Neural cell (in vitro differentiated cells): ENCODE measurements at regions not wholly inside any gene's neighbourhood (a gene's known extent, or its start where the extent isn't known, plus 50 kb on each side); places are given as distances from the start of the nearest gene placed in this dataset.

Experiments
- H2AFZ ChIP-seq: fragments of 200-600, 300-800 bp; sonication (generic), shearing (Covaris generic); 2 replicates; pipeline ENCODE4 v1.6.0; 2014; ENCODE audit warnings: low read depth, mild to moderate bottlenecking, antibody characterized with exemption, low read length, moderate library complexity
- H3F3A ChIP-seq: fragments of 200-600 bp; shearing (Covaris generic); 2 replicates; pipeline ENCODE4 v1.6.1; 2016; ENCODE audit warnings: mild to moderate bottlenecking, moderate library complexity, mixed read lengths, antibody characterized with exemption, low read length; ENCODE audit not compliant: insufficient read depth, poor library complexity, severe bottlenecking
- H3K27ac ChIP-seq: fragments of 200-600, 300-800 bp; sonication (generic), shearing (Covaris generic); 2 replicates; pipeline ENCODE4 v1.5.1; 2014; ENCODE audit warnings: mild to moderate bottlenecking, low read length, moderate library complexity
- H3K27me3 ChIP-seq: fragments of 300-800, 200-600 bp; sonication (generic), shearing (Covaris generic); 2 replicates; pipeline ENCODE4 v1.6.0; 2014; ENCODE audit warnings: mild to moderate bottlenecking, low read depth, low read length, moderate library complexity; ENCODE audit not compliant: insufficient read depth
- H3K36me3 ChIP-seq: fragments of 300-800, 200-600 bp; sonication (generic), shearing (Covaris generic); 2 replicates; pipeline ENCODE4 v1.5.1; 2014; ENCODE audit warnings: mild to moderate bottlenecking, antibody characterized with exemption, low read length, moderate library complexity; ENCODE audit not compliant: insufficient read depth
- H3K4me2 ChIP-seq: fragments of 300-800, 200-600 bp; sonication (generic), shearing (Covaris generic); 2 replicates; pipeline ENCODE4 v1.6.0; 2014; ENCODE audit warnings: mild to moderate bottlenecking, low read length
- H3K4me3 ChIP-seq: fragments of 300-800, 200-600 bp; sonication (generic), shearing (Covaris generic); 2 replicates; pipeline ENCODE4 v1.5.1; 2014; ENCODE audit warnings: mild to moderate bottlenecking, low read length, moderate library complexity
- H3K79me2 ChIP-seq: fragments of 200-600 bp; shearing (Covaris generic); replicated peaks from 2 replicates; pipeline ENCODE4 v1.6.0; 2014; ENCODE audit warnings: mild to moderate bottlenecking, low read length, moderate library complexity; ENCODE audit not compliant: insufficient read depth
- H3K9ac ChIP-seq: fragments of 300-800, 200-600 bp; sonication (generic), shearing (Covaris generic); 2 replicates; pipeline ENCODE4 v1.6.1; 2016; ENCODE audit warnings: mild to moderate bottlenecking, low read length, mixed read lengths
- H3K9me2 ChIP-seq: fragments of 200-600 bp; shearing (Covaris generic); 2 replicates; pipeline ENCODE4 v1.6.1; 2016; ENCODE audit warnings: mild to moderate bottlenecking, low read length, mixed read lengths; ENCODE audit not compliant: insufficient read depth
- H3K9me3 ChIP-seq: fragments of 200-600, 300-800 bp; sonication (generic), shearing (Covaris generic); 2 replicates; pipeline ENCODE4 v1.6.1; 2016; ENCODE audit warnings: mild to moderate bottlenecking, mixed run types, low read length, moderate library complexity, mixed read lengths
- H4K20me1 ChIP-seq: fragments of 200-600 bp; shearing (Covaris generic); 2 replicates; pipeline ENCODE4 v1.6.1; 2016; ENCODE audit warnings: mild to moderate bottlenecking, mixed run types; ENCODE audit not compliant: insufficient read depth
- EP300 ChIP-seq: fragments of 450-650 bp; conservative IDR thresholded peaks from 2 replicates; pipeline ENCODE4 v1.6.1; 2014; ENCODE audit warnings: antibody characterized with exemption, mild to moderate bottlenecking, moderate library complexity; ENCODE audit not compliant: poor library complexity, severe bottlenecking
- EZH2 ChIP-seq: fragments of 200-600, 300-800 bp; shearing (Covaris generic), sonication (generic); IDR thresholded peaks from 2 replicates; pipeline ENCODE4 v1.6.1; 2014; ENCODE audit warnings: antibody characterized with exemption, low read length, borderline replicate concordance, mild to moderate bottlenecking; ENCODE audit not compliant: insufficient read depth, poor library complexity, severe bottlenecking
- MXI1 ChIP-seq: fragments of 450-650 bp; conservative IDR thresholded peaks from 2 replicates; pipeline ENCODE4 v1.6.1; 2014; ENCODE audit warnings: antibody characterized with exemption, mild to moderate bottlenecking; ENCODE audit not compliant: poor library complexity, severe bottlenecking
- POLR2AphosphoS5 ChIP-seq: IDR thresholded peaks from 2 replicates; pipeline ENCODE4 v1.6.1; 2012
- RAD21 ChIP-seq: fragments of 450-650 bp; conservative IDR thresholded peaks from 2 replicates; pipeline ENCODE4 v1.6.1; 2014; ENCODE audit warnings: antibody characterized with exemption, mild to moderate bottlenecking, moderate library complexity
- REST ChIP-seq: IDR thresholded peaks from 2 replicates; pipeline ENCODE4 v1.6.1; 2012; ENCODE audit warnings: borderline replicate concordance
- SMC3 ChIP-seq: fragments of 450-650 bp; conservative IDR thresholded peaks from 2 replicates; pipeline ENCODE4 v1.6.1; 2014; ENCODE audit warnings: antibody characterized with exemption, mild to moderate bottlenecking, moderate library complexity; ENCODE audit not compliant: poor library complexity
- TAF1 ChIP-seq: IDR thresholded peaks from 2 replicates; pipeline ENCODE4 v1.6.1; 2012; ENCODE audit warnings: low read depth
- TF ChIP-seq, protein P1 (sequence below): fragments of 450-650 bp; IDR thresholded peaks from 2 replicates; pipeline ENCODE4 v1.5.1; 2014; ENCODE audit warnings: antibody characterized with exemption, mild to moderate bottlenecking, moderate library complexity; ENCODE audit not compliant: poor library complexity, severe bottlenecking

GRCh38 chr2:155382776-155383175 lies 684.3 kb downstream of the KCNJ3 start:
- no peak overlapping the region for H3K9ac ChIP-seq
- H3K79me2 ChIP-seq = no peaks in the 10 kb centered on the region
- H3F3A ChIP-seq = no peaks in the 10 kb centered on the region
- no peaks in the 10 kb centered on the region for H3K9me2 ChIP-seq
- no peak overlapping the region for H2AFZ ChIP-seq
- H3K27ac ChIP-seq = no peak overlapping the region
- no peaks in the 10 kb centered on the region for H4K20me1 ChIP-seq
- H3K4me2 ChIP-seq = no peak overlapping the region
- no peaks in the 10 kb centered on the region for H3K36me3 ChIP-seq
- no peak overlapping the region for H3K4me3 ChIP-seq
- H3K9me3 ChIP-seq = no peaks in the 10 kb centered on the region
- TF ChIP-seq REST (no peak), EP300 (no peak), TAF1 (no peak), EZH2 (no peak), RAD21 (no peak), SMC3 (no peak), MXI1 (no peak), POLR2AphosphoS5 (no peak)
- TF ChIP-seq, protein P1, sequence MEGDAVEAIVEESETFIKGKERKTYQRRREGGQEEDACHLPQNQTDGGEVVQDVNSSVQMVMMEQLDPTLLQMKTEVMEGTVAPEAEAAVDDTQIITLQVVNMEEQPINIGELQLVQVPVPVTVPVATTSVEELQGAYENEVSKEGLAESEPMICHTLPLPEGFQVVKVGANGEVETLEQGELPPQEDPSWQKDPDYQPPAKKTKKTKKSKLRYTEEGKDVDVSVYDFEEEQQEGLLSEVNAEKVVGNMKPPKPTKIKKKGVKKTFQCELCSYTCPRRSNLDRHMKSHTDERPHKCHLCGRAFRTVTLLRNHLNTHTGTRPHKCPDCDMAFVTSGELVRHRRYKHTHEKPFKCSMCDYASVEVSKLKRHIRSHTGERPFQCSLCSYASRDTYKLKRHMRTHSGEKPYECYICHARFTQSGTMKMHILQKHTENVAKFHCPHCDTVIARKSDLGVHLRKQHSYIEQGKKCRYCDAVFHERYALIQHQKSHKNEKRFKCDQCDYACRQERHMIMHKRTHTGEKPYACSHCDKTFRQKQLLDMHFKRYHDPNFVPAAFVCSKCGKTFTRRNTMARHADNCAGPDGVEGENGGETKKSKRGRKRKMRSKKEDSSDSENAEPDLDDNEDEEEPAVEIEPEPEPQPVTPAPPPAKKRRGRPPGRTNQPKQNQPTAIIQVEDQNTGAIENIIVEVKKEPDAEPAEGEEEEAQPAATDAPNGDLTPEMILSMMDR = no peak
- H3K27me3 ChIP-seq = no peaks in the 10 kb centered on the region

- Histone ChIP-seq H3K9me3 (no peaks in the 10 kb centered on the region), H3K9me2 (no peaks in the 10 kb centered on the region), H3K4me2 (no peak overlapping the region), H3K79me2 (no peaks in the 10 kb centered on the region), H3K27ac (no peak overlapping the region), H4K20me1 (no peaks in the 10 kb centered on the region), H3K9ac (no peak overlapping the region), H2AFZ (no peak overlapping the region), H3K27me3 (no peaks in the 10 kb centered on the region), H3F3A (no peaks in the 10 kb centered on the region), H3K36me3 (no peaks in the 10 kb centered on the region), H3K4me3 (no peak overlapping the region)
- no peak for TF ChIP-seq EZH2
- no peak for TF ChIP-seq POLR2AphosphoS5
- no peak for TF ChIP-seq EP300
- no peak for TF ChIP-seq RAD21
- TF ChIP-seq, protein P1 = no peak
- no peak for TF ChIP-seq MXI1
- no peak for TF ChIP-seq SMC3
- no peak for TF ChIP-seq TAF1
- TF ChIP-seq REST = no peak
Measured at GRCh38 chr2:155381436-155381835, 682.9 kb downstream of the KCNJ3 start.
